CD14-positive monocyte (primary cell): ENCODE measurements at regions not wholly inside any gene's neighbourhood (a gene's known extent, or its start where the extent isn't known, plus 50 kb on each side); places are given as distances from the start of the nearest gene placed in this dataset.

Source experiments
- DNase-seq, 3 donors: peaks; one replicate each; pipeline ENCODE4 v3.0.0-alpha.2; 2011 to 2022
- H2AFZ ChIP-seq: 2 replicates; pipeline ENCODE4 v1.6.0; 2012; ENCODE audit warnings: mild to moderate bottlenecking, low read depth, low read length, inconsistent platforms; ENCODE audit not compliant: insufficient read depth, poor library complexity, severe bottlenecking
- H3K27ac ChIP-seq, 2 donors: 1 replicate in 1 of 2; 2 replicates in 1 of 2; pipeline ENCODE4 v1.5.1; 2012 to 2013; ENCODE audit warnings: low read length in 2 of 2, control low read depth in 1 of 2, inconsistent platforms in 1 of 2, low read depth in 1 of 2, mild to moderate bottlenecking in 1 of 2
- H3K27me3 ChIP-seq, 2 donors: one replicate each; pipeline versions ENCODE4 v1.6.0 to v1.6.1; 2011 to 2013; ENCODE audit warnings: low read length in 2 of 2; ENCODE audit not compliant: control insufficient read depth in 2 of 2, insufficient read depth in 2 of 2
- H3K36me3 ChIP-seq, 2 donors: replicated peaks in 1 of 2; 1 replicate in 1 of 2; 2 replicates in 1 of 2; pipeline versions ENCODE4 v1.5.1 to v1.6.1; 2012 to 2013; ENCODE audit warnings: low read length in 2 of 2, control low read depth in 1 of 2, inconsistent platforms in 1 of 2, mild to moderate bottlenecking in 1 of 2; ENCODE audit not compliant: insufficient read depth in 2 of 2, control insufficient read depth in 1 of 2
- H3K4me1 ChIP-seq, 2 donors: 1 replicate in 1 of 2; 2 replicates in 1 of 2; pipeline versions ENCODE4 v1.5.1 to v1.6.1; 2012 to 2013; ENCODE audit warnings: low read length in 2 of 2, control low read depth in 1 of 2, inconsistent platforms in 1 of 2, mild to moderate bottlenecking in 1 of 2, moderate library complexity in 1 of 2; ENCODE audit not compliant: insufficient read depth in 2 of 2, control insufficient read depth in 1 of 2
- H3K4me2 ChIP-seq: replicated peaks from 2 replicates; pipeline ENCODE3; 2012; ENCODE audit warnings: low read length, moderate library complexity, mild to moderate bottlenecking; ENCODE audit not compliant: poor library complexity, severe bottlenecking; ENCODE audit errors: extremely low read depth
- H3K4me3 ChIP-seq, 3 experiments: fragments of 200-600 bp in 1 of 3; sonication (generic) in 1 of 3; replicated peaks in 1 of 3; 1 replicate in 2 of 3; 2 replicates in 1 of 3; pipeline ENCODE4 v1.5.1; 2011 to 2013; ENCODE audit warnings: low read length in 3 of 3, mild to moderate bottlenecking in 3 of 3, control low read depth in 2 of 3, low read depth in 2 of 3, inconsistent platforms in 1 of 3, moderate library complexity in 1 of 3
- H3K79me2 ChIP-seq: 2 replicates; pipeline ENCODE4 v1.6.0; 2012; ENCODE audit warnings: mild to moderate bottlenecking, control low read depth, inconsistent platforms, low read length, moderate library complexity; ENCODE audit not compliant: insufficient read depth
- H3K9ac ChIP-seq: 2 replicates; pipeline ENCODE4 v1.6.0; 2017; ENCODE audit warnings: low read length, mild to moderate bottlenecking; ENCODE audit not compliant: insufficient read depth, poor library complexity, severe bottlenecking
- H3K9me3 ChIP-seq, 2 donors: replicated peaks in 1 of 2; 1 replicate in 1 of 2; 2 replicates in 1 of 2; pipeline versions ENCODE4 v1.5.1 to v1.6.1; 2012 to 2013; ENCODE audit warnings: low read length in 2 of 2, control low read depth in 1 of 2; ENCODE audit not compliant: control insufficient read depth in 1 of 2, insufficient read depth in 1 of 2
- H4K20me1 ChIP-seq: 2 replicates; pipeline ENCODE4 v1.6.0; 2012; ENCODE audit warnings: mild to moderate bottlenecking, low read length, control low read depth, moderate library complexity; ENCODE audit not compliant: insufficient read depth
- H3K27ac Mint-ChIP-seq, 7 donors: one replicate each; pipeline ENCODE4 v1.8.0; 2020; ENCODE audit warnings: mild to moderate bottlenecking in 7 of 7, mixed read lengths in 7 of 7, moderate library complexity in 6 of 7, inconsistent platforms in 2 of 7
- H3K27me3 Mint-ChIP-seq, 3 donors: one replicate each; pipeline ENCODE4 v1.8.0; 2021 to 2022; ENCODE audit warnings: low read depth in 3 of 3, mild to moderate bottlenecking in 3 of 3, mixed read lengths in 3 of 3, moderate library complexity in 3 of 3, inconsistent platforms in 1 of 3
- H3K36me3 Mint-ChIP-seq, 2 donors: one replicate each; pipeline ENCODE4 v1.8.0; 2020; ENCODE audit warnings: mixed read lengths in 2 of 2, inconsistent platforms in 1 of 2, mild to moderate bottlenecking in 1 of 2
- H3K4me1 Mint-ChIP-seq: one replicate; pipeline ENCODE4 v1.8.0; 2020; ENCODE audit warnings: mild to moderate bottlenecking, mixed read lengths
- H3K4me3 Mint-ChIP-seq, 2 donors: one replicate each; pipeline ENCODE4 v1.8.0; 2020; ENCODE audit warnings: mild to moderate bottlenecking in 2 of 2, mixed read lengths in 2 of 2, moderate library complexity in 1 of 2
- H3K9me3 Mint-ChIP-seq, 7 donors: one replicate each; pipeline ENCODE4 v1.8.0; 2020 to 2022; ENCODE audit warnings: mixed read lengths in 7 of 7, mild to moderate bottlenecking in 6 of 7, moderate library complexity in 6 of 7, inconsistent platforms in 2 of 7
- CTCF ChIP-seq: fragments of 200-600 bp; IDR thresholded peaks from one replicate; pipeline ENCODE4 v1.8.0; 2022; ENCODE audit warnings: antibody characterized with exemption, mild to moderate bottlenecking
- WGBS: methylation state at CpG from one replicate; pipeline ENCODE4 v1.1.5; 2013; ENCODE audit warnings: missing lambda C conversion rate; ENCODE audit not compliant: insufficient coverage; 5-methylcytosine and 5-hydroxymethylcytosine counted together
- intact Hi-C, 2 donors: fragments of 100-400 bp; cut with micrococcal nuclease; formaldehyde crosslinking; loops; one replicate each; pipeline versions ENCODE4 v1.15.0 to v1.15.1; 2023

GRCh38 chr5:93240228-93240834, 340.7 kb downstream of the NR2F1-AS1 start:
- Mint-ChIP-seq H3K27me3 (no peaks in the 10 kb centered on the region), H3K4me3 (no peak overlapping the region), H3K4me1 (no peaks in the 10 kb centered on the region), H3K36me3 (no peaks in the 10 kb centered on the region), H3K27ac (no peak overlapping the region), H3K9me3 (peaks cover 0 to 7% (median 1%) of the 10 kb centered on the region in 7 donors)
- Histone ChIP-seq H3K36me3 (no peaks in the 10 kb centered on the region), H3K4me2 (no peak overlapping the region), H3K79me2 (no peaks in the 10 kb centered on the region), H2AFZ (no peak overlapping the region), H3K4me3 (no peak overlapping the region), H3K27me3 (no peaks in the 10 kb centered on the region), H4K20me1 (no peaks in the 10 kb centered on the region), H3K9ac (no peak overlapping the region), H3K27ac (no peak overlapping the region), H3K9me3 (peaks cover 0 to 3% of the 10 kb centered on the region in 2 donors), H3K4me1 (no peaks in the 10 kb centered on the region)
- DNase-seq: no peak
- no peak for TF ChIP-seq CTCF
- WGBS: 88% methylated on average over 2 of the region's 5 CpGs
- intact Hi-C loops: no loop called here

GRCh38 chr5:93236807-93237421, 344.1 kb downstream of the NR2F1-AS1 start:
- no CpG with 5 or more reads among the region's 4 CpGs for WGBS
- no peaks in the 10 kb centered on the region for H3K4me1 Mint-ChIP-seq

More at GRCh38 chr5:93236807-93237421, 344.1 kb downstream of the NR2F1-AS1 start:
- Mint-ChIP-seq H3K4me3 (no peak overlapping the region), H3K27me3 (no peaks in the 10 kb centered on the region), H3K36me3 (no peaks in the 10 kb centered on the region), H3K27ac (no peak overlapping the region), H3K9me3 (peaks cover 0 to 6% (median 2%) of the 10 kb centered on the region in 7 donors)
- H3K9ac ChIP-seq: no peak overlapping the region
- intact Hi-C loops: no loop called here
- H3K4me2 ChIP-seq: no peak overlapping the region
- H4K20me1 ChIP-seq: no peaks in the 10 kb centered on the region
- no peaks in the 10 kb centered on the region for H3K4me1 ChIP-seq
- no peak overlapping the region for H3K4me3 ChIP-seq
- no peak overlapping the region for H2AFZ ChIP-seq
- H3K79me2 ChIP-seq: no peaks in the 10 kb centered on the region
- DNase-seq: no peak
- no peaks in the 10 kb centered on the region for H3K36me3 ChIP-seq
- H3K27ac ChIP-seq: no peak overlapping the region
- no peak for TF ChIP-seq CTCF
- H3K9me3 ChIP-seq: peaks cover 0 to 3% of the 10 kb centered on the region in 2 donors
- no peaks in the 10 kb centered on the region for H3K27me3 ChIP-seq
